GM12892 (cell line): ENCODE measurements at regions not wholly inside any gene's neighbourhood (a gene's known extent, or its start where the extent isn't known, plus 50 kb on each side); places are given as distances from the start of the nearest gene placed in this dataset.

Experiments
- POLR2A ChIP-seq: IDR thresholded peaks from 2 replicates; pipeline ENCODE4 v1.6.1; 2011; ENCODE audit warnings: low read depth, low read length, control low read depth
- POLR2AphosphoS5 ChIP-seq: IDR thresholded peaks from 2 replicates; pipeline ENCODE4 v1.6.1; 2011; ENCODE audit warnings: low read depth, low read length, control low read depth

- TF ChIP-seq POLR2A (no peak), POLR2AphosphoS5 (no peak)
These were observed 163.9 kb downstream of the SCP2D1 start for GRCh38 chr20:18977441-18977840.
